ENCODE measurements at regions not wholly inside any gene's neighbourhood (a gene's known extent, or its start where the extent isn't known, plus 50 kb on each side); places are given as distances from the start of the nearest gene placed in this dataset.
"Not testable (repeated sequence)": the region's sequence is repeated elsewhere in the genome, so short reads cannot be mapped to it uniquely, and the experiment has no call there.

DNA sequence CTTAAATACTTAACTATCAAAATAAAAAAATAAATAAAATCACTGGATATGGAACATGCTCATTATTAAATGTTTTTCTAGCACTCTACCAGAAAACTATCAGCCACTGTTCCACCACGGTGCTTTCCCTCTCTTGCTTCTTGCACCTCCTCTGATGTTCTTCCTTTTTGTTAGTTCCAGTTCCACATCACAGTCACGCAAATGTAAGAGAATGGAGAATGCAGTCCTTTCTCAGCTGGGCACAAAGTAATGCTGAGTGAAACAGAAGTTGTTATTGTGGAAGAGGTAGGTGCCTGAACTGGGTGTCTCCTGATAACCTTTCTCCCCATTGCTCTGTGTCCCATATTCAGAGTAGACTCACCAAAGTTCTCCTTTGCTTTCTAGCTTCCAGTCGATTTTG lies 1116.9 kb upstream of the TMEM132C start:
- Histone ChIP-seq H4K20me1 (ENCODE audit: insufficient read depth) (no peaks in the 10 kb centered on the region), H3K79me2 (ENCODE audit: insufficient read depth) (no peaks in the 10 kb centered on the region), H2AFZ (no peak overlapping the region), H3K4me3 (no peak overlapping the region), H3K9ac (no peak overlapping the region), H3K9me2 (ENCODE audit: insufficient read depth) (no peaks in the 10 kb centered on the region), H3K4me1 (ENCODE audit: insufficient read depth) (peaks cover 18% of the 10 kb centered on the region), H3K9me3 (ENCODE audit: low read depth) (no peaks in the 10 kb centered on the region), H3K4me2 (ENCODE audit: unreplicated experiment) (no peak overlapping the region), H3F3A (ENCODE audit: insufficient read depth) (peaks cover 11% of the 10 kb centered on the region), H3K36me3 (ENCODE audit: low read depth) (no peaks in the 10 kb centered on the region), H3K27me3 (replicated peaks; ENCODE audit: insufficient read depth) (no peaks in the 10 kb centered on the region), H3K27ac (no peak overlapping the region)
- 26 to 31% methylated on average over 3 of the region's 3 CpGs for WGBS, 2 experiments (ENCODE audit: low coverage in 1 of 2, low lambda C conversion rate in 2 of 2, missing lambda C conversion rate in 2 of 2)
- in situ Hi-C loops (cut with MboI) = no loop called here
- DNase-seq = no peak
- TF ChIP-seq EZH2phosphoT487 (IDR thresholded peaks at IDR 0.05; ENCODE audit: insufficient read depth, low read depth) (no peak), EZH2 (IDR thresholded peaks at IDR 0.05; ENCODE audit: insufficient read depth, poor library complexity, severe bottlenecking) (no peak)

DNA sequence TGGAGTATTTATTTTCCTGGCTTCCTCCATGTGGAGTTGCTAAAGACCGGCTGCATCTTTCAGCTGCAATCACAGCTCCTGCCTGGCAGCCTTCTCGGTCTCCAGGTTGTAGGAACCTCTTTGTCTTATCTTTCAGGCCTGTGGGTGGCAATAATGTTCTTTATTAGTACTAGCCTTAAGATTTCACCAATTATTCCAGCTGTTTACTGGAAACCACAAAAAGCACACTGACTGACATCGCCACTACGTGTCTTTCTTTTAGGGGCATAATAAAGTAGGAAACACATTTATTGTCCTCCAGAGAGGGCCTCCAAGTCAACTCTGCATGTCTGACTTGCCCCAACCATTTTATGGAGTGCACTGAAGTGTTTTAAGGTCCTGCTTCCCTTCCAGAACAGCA lies 1116.5 kb upstream of the TMEM132C start:
- Histone ChIP-seq H3K79me2 (ENCODE audit: insufficient read depth) (no peaks in the 10 kb centered on the region), H3K4me1 (ENCODE audit: insufficient read depth) (peaks cover 18% of the 10 kb centered on the region), H3K27me3 (replicated peaks; ENCODE audit: insufficient read depth) (no peaks in the 10 kb centered on the region), H3K36me3 (ENCODE audit: low read depth) (no peaks in the 10 kb centered on the region), H3K9ac (no peak overlapping the region), H4K20me1 (ENCODE audit: insufficient read depth) (no peaks in the 10 kb centered on the region), H2AFZ (no peak overlapping the region), H3K4me2 (ENCODE audit: unreplicated experiment) (no peak overlapping the region), H3K9me2 (ENCODE audit: insufficient read depth) (no peaks in the 10 kb centered on the region), H3K4me3 (no peak overlapping the region), H3K27ac (no peak overlapping the region), H3F3A (ENCODE audit: insufficient read depth) (peaks cover 11% of the 10 kb centered on the region), H3K9me3 (ENCODE audit: low read depth) (no peaks in the 10 kb centered on the region)
- in situ Hi-C loops (cut with MboI) = no loop called here
- TF ChIP-seq EZH2phosphoT487 (IDR thresholded peaks at IDR 0.05; ENCODE audit: insufficient read depth, low read depth) = no peak
- no peak for TF ChIP-seq EZH2 (IDR thresholded peaks at IDR 0.05; ENCODE audit: insufficient read depth, poor library complexity, severe bottlenecking)
- WGBS, 2 experiments (ENCODE audit: low coverage in 1 of 2, low lambda C conversion rate in 2 of 2, missing lambda C conversion rate in 2 of 2) = 90 to 96% methylated on average over 4 of the region's 4 CpGs
- no peak for DNase-seq

DNA sequence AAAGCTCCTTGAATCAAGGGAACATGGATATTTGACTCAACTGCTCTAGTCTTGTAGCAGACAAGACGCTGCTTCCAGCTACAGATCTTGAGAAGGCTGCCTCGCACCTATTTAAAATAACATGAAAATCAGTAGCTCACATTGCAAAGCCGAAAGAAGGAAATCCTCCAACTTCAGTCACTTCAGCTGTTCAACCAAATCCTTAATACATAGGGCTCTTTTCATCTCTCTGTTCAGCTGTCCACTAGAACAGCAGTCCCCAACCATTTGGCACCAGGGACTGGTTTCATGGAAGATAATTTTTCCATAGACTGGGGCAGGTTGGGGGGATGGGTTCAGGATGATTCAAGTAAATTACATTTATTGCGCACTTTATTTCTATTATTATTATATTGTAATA lies 1116.0 kb upstream of the TMEM132C start:
- no peak for DNase-seq
- H3K79me2 ChIP-seq (ENCODE audit: insufficient read depth) = no peaks in the 10 kb centered on the region
- TF ChIP-seq EZH2phosphoT487 (IDR thresholded peaks at IDR 0.05; ENCODE audit: insufficient read depth, low read depth) = no peak
- no peak for TF ChIP-seq EZH2 (IDR thresholded peaks at IDR 0.05; ENCODE audit: insufficient read depth, poor library complexity, severe bottlenecking)
- no peaks in the 10 kb centered on the region for H4K20me1 ChIP-seq (ENCODE audit: insufficient read depth)
- H3K9ac ChIP-seq = no peak overlapping the region
- no peaks in the 10 kb centered on the region for H3K36me3 ChIP-seq (ENCODE audit: low read depth)
- H2AFZ ChIP-seq = no peak overlapping the region
- 96 to 98% methylated on average over 4 of the region's 4 CpGs for WGBS, 2 experiments (ENCODE audit: low coverage in 1 of 2, low lambda C conversion rate in 2 of 2, missing lambda C conversion rate in 2 of 2)
- peaks cover 11% of the 10 kb centered on the region for H3F3A ChIP-seq (ENCODE audit: insufficient read depth)
- H3K4me3 ChIP-seq = no peak overlapping the region
- in situ Hi-C loops (cut with MboI) = no loop called here
- no peak overlapping the region for H3K4me2 ChIP-seq (ENCODE audit: unreplicated experiment)
- H3K4me1 ChIP-seq (ENCODE audit: insufficient read depth) = peaks cover 18% of the 10 kb centered on the region
- no peaks in the 10 kb centered on the region for H3K27me3 ChIP-seq (replicated peaks; ENCODE audit: insufficient read depth)
- H3K9me3 ChIP-seq (ENCODE audit: low read depth) = no peaks in the 10 kb centered on the region
- H3K9me2 ChIP-seq (ENCODE audit: insufficient read depth) = no peaks in the 10 kb centered on the region
- H3K27ac ChIP-seq = no peak overlapping the region

DNA sequence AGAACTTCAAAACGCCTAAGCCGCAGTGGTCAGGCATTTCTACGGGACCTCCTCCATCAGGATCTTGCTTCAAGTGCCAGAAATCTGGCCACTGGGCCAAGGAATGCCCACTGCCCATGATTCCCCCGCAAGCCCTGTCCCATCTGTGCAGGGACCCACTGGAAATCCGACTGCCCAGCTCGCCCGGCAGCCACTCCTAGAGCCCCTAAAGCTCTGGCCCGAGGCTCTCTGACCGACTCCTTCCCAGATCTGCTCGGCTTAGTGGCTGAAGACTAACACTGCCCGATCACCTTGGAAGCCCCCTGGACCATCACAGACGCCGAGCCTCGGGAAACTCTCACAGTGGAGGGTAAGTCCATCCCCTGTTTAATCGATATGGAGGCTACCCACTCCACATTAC lies 1113.0 kb upstream of the TMEM132C start:
- H3K4me3 ChIP-seq = no peak overlapping the region
- H3F3A ChIP-seq (ENCODE audit: insufficient read depth) = peaks cover 2% of the 10 kb centered on the region; the same call in 1 of the 2 replicates
- no peaks in the 10 kb centered on the region for H3K36me3 ChIP-seq (ENCODE audit: low read depth)
- TF ChIP-seq EZH2phosphoT487 (IDR thresholded peaks at IDR 0.05; ENCODE audit: insufficient read depth, low read depth) (no peak), EZH2 (IDR thresholded peaks at IDR 0.05; ENCODE audit: insufficient read depth, poor library complexity, severe bottlenecking) (no peak)
- no peak overlapping the region for H3K27ac ChIP-seq
- in situ Hi-C loops (cut with MboI) = no loop called here
- no peak overlapping the region for H2AFZ ChIP-seq
- DNase-seq = no peak
- H4K20me1 ChIP-seq (ENCODE audit: insufficient read depth) = no peaks in the 10 kb centered on the region
- H3K9me3 ChIP-seq (ENCODE audit: low read depth) = no peaks in the 10 kb centered on the region
- H3K4me1 ChIP-seq (ENCODE audit: insufficient read depth) = peaks cover 9% of the 10 kb centered on the region
- no peaks in the 10 kb centered on the region for H3K9me2 ChIP-seq (ENCODE audit: insufficient read depth)
- no peaks in the 10 kb centered on the region for H3K79me2 ChIP-seq (ENCODE audit: insufficient read depth)
- no peaks in the 10 kb centered on the region for H3K27me3 ChIP-seq (replicated peaks; ENCODE audit: insufficient read depth)
- no peak overlapping the region for H3K9ac ChIP-seq
- 90% methylated on average over 13 to 15 of the region's 15 CpGs for WGBS, 2 experiments (ENCODE audit: low coverage in 1 of 2, low lambda C conversion rate in 2 of 2, missing lambda C conversion rate in 2 of 2)
- no peak overlapping the region for H3K4me2 ChIP-seq (ENCODE audit: unreplicated experiment)

DNA sequence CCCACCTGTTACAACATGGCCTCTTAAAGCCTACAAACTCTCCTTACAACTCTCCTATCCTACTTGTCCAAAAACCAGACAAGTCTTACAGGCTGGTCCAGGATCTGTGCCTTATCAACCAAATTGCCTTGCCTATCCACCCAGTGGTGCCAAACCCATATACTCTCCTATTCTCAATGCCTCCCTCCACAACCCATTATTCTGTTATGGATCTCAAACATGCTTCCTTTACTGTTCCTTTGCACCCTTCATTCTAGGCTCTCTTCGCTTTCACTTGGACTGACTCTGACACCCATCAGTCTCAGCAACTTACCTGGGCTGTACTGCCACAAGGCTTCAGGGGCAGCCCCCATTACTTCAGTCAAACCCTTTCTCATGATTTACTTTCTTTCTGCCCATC lies 1112.1 kb upstream of the TMEM132C start:
- in situ Hi-C loops (cut with MboI); H3K9me2 ChIP-seq (ENCODE audit: insufficient read depth): not testable (repeated sequence)
- 93 to 96% methylated on average over 1 of the region's 1 CpG for WGBS, 2 experiments (ENCODE audit: low coverage in 1 of 2, low lambda C conversion rate in 2 of 2, missing lambda C conversion rate in 2 of 2)

DNA sequence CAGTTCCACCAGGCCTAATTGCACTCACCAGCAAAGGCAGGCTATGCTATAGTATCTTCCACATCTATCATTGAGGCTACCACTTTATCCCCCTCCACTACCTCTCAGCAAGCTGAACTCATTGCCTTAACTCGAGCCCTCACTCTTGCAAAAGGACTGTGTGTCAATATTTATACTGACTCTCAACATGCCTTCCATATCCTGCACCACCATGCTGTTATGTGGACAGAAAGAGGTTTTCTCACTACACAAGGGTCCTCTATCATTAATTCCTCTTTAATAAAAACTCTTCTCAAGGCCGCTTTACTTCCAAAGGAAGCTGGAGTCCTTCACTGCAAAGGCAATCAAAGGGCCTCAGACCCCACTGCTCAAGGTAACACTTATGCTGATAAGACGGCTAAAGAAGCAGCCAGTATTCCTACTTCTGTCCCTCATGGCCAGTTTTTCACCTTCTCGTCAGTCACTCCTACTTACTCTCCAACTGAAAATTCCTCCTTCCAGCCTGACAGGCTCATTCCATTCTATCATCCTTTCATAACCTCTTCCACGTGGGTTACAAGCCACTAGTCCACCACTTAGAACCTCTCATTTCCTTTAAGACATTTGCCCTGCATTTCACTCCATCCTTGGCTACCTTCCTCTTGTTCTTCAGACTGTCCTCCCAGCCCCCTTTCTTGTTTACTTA lies 1110.9 kb upstream of the TMEM132C start:
- H3K4me2 ChIP-seq (ENCODE audit: unreplicated experiment); H3K79me2 ChIP-seq (ENCODE audit: insufficient read depth); in situ Hi-C loops (cut with MboI); H3K9me2 ChIP-seq (ENCODE audit: insufficient read depth); H4K20me1 ChIP-seq (ENCODE audit: insufficient read depth); H2AFZ ChIP-seq; H3K4me1 ChIP-seq (ENCODE audit: insufficient read depth); H3K27me3 ChIP-seq (replicated peaks; ENCODE audit: insufficient read depth); H3K27ac ChIP-seq; H3F3A ChIP-seq (ENCODE audit: insufficient read depth); DNase-seq; H3K4me3 ChIP-seq; H3K36me3 ChIP-seq (ENCODE audit: low read depth); H3K9me3 ChIP-seq (ENCODE audit: low read depth); H3K9ac ChIP-seq: not testable (repeated sequence)
- WGBS, 2 experiments (ENCODE audit: low coverage in 1 of 2, low lambda C conversion rate in 2 of 2, missing lambda C conversion rate in 2 of 2) = 86 to 89% methylated on average over 5 of the region's 5 CpGs

More for the DNA sequence above, 1112.1 kb upstream of the TMEM132C start:
- not testable (repeated sequence) for H3K9ac ChIP-seq; H3K4me3 ChIP-seq; H3K4me1 ChIP-seq (ENCODE audit: insufficient read depth); H3K4me2 ChIP-seq (ENCODE audit: unreplicated experiment); H3K27ac ChIP-seq; DNase-seq; H3K9me3 ChIP-seq (ENCODE audit: low read depth); H3F3A ChIP-seq (ENCODE audit: insufficient read depth); H3K36me3 ChIP-seq (ENCODE audit: low read depth); H3K79me2 ChIP-seq (ENCODE audit: insufficient read depth); H3K27me3 ChIP-seq (replicated peaks; ENCODE audit: insufficient read depth); H2AFZ ChIP-seq; H4K20me1 ChIP-seq (ENCODE audit: insufficient read depth)

All from GM23248 (cell line).